ENCODE measurements at regions not wholly inside any gene's neighbourhood (a gene's known extent, or its start where the extent isn't known, plus 50 kb on each side); places are given as distances from the start of the nearest gene placed in this dataset.

DNA sequence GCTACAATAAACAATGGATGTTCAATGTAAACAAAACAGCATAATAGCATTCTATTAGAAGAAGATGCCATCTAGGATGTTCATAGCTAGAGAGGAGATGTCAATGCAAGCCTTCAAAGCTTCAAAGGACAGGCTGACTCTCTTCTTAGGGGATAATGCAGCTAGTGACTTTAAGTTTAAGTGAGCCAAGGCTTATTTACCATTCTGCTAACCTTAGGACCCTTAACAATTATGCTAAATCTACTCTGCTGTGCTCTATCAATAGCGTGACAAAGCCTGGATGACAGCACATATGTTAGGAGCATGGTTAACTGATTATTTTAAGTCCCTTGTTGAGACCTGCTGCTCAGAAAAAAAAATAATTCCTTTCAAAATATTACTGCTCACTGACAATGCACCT, 106.0 kb upstream of the SSTR1 start:
- no peak for FAIRE-seq

DNA sequence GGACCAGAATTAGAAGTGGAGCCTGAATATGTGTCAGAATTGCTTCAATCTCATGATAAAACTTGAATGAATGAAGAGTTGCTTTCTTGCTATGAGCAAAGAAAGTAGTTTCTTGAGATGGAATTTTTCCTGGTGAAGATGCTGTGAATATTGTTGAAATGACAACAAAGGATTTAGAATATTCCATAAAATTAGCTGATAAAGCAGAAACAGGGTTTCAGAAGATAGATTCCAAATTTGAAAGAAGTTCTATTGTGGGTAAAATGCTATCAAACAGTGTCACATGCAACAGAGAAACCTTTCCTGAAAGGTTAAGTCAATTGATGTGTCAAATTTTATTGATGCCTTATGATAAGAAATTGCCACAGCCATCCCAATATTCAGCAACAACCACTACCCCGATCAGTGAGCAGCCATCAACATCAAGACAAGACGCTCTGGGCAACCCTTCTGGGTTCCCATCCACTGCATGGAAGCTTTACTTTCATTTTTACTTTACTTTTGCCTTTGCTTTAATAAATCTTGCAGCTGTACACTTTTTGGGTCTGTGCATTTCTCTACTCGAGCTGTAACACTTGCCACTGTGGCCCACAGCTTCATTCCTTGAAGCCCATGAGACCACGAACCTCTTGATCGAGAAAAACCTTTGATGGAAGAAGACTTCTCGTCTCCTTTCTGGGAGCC, 104.0 kb upstream of the SSTR1 start:
- FAIRE-seq: no peak

More for the DNA sequence above, 106.0 kb upstream of the SSTR1 start:
- DNase-seq (ENCODE audit: insufficient read length, low spot score): no peak

DNA sequence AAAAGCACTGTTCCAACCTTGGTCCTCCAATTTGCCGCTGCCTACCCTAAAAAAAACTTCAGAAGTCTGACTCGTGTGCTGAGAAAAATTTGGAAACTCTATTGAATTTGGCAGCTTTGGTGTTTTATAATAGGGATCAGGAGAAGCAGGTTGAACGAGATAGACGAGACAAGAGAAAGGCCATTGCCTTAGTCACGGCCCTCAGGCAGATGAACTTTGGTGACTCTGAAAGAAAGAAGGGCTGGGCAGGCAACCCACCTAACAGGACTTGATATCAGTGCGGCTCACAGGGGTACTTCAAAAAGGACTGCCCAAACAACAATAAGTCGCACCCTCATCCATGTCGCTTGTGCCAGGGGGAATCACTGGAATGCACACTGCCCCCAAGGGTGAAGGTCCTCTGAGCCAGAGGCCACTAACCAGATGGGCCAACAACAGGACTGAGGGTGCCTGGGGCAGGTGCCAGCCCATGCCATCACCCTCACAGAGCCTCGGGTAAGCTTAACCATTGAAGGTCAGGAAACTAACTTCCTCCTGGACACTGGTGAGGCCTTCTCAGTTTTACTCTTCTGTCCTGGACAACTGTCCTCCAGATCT, 102.5 kb upstream of the SSTR1 start:
- no peak for FAIRE-seq
- no peak for DNase-seq (ENCODE audit: insufficient read length, low spot score)

More for the DNA sequence above, 104.0 kb upstream of the SSTR1 start:
- DNase-seq (ENCODE audit: insufficient read length, low spot score): no peak

DNA sequence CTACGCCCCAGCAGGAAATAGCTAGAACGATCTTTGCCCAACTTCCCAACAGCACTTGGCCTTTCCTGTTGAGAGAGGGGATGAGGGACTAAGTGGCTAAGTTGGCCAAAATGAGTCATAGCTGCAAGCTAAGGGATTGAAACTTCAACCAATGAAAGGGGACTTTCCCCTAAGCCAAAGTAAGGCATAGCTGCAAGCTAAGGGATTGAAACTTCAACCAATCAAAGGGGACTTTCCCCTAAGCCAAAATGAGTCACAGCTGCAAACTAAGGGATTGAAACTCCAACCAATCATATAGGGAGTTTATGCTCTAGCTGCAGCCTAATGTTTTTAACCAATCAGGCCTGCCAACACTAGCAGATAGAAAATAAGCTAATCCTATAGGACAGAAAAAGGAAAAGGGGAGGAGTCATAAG, 100.5 kb upstream of the SSTR1 start:
- DNase-seq (ENCODE audit: insufficient read length, low spot score): no peak
- FAIRE-seq: no peak

DNA sequence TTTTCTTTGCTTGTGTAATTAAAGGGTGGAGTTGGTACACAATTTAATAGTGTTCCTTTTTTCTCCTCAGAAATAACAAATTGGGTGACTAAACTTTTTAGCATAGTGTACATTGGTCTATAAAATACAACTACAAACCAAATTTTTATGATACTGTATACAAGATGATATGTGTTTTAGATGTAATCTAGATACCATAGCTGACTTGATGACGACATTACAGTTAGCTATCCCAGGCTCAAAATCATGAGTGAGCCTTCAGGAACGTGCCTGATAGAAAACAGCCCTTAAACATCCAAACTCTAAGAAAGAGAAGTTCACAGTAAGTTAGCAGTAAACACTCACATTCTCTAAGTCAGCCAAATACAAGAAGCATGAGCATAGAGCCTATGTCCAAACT, 99.0 kb upstream of the SSTR1 start:
- DNase-seq (ENCODE audit: insufficient read length, low spot score) (peak; percentile 32), FAIRE-seq (no peak)

DNA sequence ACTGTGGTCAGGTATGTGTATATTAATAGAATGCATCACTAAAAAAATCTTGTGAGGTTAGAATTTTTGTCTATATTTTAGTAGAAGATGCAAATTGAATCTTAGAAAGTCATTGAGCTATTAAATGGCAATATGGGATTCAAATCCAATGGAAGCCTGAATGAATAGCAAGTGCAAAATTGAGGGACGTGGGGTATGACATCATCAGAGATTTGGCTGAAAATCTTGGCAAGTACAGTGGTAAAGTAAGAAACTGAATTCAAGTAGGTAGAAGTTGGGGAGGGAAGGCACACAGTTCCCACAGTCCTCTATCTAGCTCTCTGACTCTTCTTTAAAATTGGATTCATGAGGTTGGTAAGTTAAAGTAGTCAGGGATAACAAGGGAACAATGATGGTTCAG, 97.4 kb upstream of the SSTR1 start:
- no peak for FAIRE-seq
- no peak for DNase-seq (ENCODE audit: insufficient read length, low spot score)

DNA sequence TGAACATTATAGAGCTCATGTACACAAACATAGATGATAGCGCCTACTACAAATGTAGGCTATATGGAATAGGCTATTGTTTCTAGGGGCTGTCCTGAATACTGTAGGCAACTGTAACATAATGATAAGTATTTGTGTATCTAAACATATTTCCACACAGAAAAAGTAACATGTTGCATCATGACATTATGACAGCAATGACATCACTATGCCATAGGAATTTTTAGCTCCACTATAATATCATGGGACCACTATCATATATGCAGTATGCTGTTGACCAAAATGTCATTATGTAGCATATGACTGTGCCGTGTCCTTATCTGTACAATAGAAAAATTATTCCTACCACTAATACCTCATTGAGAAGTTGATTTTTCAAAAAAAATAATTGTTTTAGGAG, 96.7 kb upstream of the SSTR1 start:
- FAIRE-seq (no peak), DNase-seq (ENCODE audit: insufficient read length, low spot score) (no peak)

DNA sequence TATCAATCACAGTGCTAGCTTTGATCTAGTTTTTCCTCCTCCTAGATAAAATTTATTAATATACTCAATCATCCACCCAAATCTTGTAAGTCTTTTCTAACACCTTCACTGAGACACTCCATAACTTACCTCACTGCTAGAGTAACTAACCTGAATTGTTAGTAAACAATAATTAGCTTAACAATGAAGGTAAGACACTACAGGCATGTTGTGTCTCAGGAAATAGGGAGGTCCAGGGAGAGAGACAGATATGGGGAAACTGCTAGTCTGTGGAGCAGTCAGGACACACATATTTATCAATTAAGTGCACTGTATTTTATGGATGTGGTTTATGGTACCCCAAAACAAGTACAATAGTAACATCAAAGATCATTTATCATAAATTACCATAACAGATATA, 94.2 kb upstream of the SSTR1 start:
- FAIRE-seq (no peak), DNase-seq (ENCODE audit: insufficient read length, low spot score) (no peak)

DNA sequence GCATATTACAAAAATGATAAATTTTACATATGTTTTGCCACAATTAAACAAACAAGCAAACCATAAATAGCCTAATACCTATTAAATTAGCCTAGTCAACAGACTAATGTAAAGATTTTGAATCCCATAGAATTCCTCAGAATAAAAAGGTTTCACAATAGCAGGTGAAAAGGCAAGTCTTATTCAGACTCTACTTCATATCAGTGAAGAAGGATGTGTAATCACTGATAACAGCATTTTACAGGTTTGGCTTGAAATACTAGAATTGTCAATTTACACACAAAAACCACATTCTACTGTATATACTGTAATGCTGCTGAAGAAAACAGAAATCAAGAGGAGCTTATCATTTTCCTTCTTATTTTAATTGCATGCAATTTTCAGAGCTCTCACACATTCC, 90.8 kb upstream of the SSTR1 start:
- FAIRE-seq (no peak), DNase-seq (ENCODE audit: insufficient read length, low spot score) (no peak)

DNA sequence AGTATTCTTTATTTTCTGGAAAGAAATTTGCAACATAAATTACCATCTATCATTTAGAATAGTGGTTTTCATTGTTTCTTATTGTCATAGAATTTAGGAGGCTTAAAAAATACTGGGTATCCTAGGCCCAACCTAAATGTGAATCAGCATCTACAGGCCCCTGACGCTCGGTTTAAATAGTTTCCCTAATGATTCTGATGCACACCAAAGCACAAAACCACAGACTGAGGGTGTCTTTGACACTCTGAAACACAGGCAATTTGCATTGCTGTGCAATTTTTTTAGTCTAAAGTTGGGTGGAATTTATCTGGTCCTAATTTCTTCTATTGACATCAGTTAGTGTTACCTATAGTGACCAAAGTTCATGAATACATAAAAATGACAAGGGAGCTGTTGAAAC, 87.6 kb upstream of the SSTR1 start:
- no peak for DNase-seq (ENCODE audit: insufficient read length, low spot score)
- no peak for FAIRE-seq

DNA sequence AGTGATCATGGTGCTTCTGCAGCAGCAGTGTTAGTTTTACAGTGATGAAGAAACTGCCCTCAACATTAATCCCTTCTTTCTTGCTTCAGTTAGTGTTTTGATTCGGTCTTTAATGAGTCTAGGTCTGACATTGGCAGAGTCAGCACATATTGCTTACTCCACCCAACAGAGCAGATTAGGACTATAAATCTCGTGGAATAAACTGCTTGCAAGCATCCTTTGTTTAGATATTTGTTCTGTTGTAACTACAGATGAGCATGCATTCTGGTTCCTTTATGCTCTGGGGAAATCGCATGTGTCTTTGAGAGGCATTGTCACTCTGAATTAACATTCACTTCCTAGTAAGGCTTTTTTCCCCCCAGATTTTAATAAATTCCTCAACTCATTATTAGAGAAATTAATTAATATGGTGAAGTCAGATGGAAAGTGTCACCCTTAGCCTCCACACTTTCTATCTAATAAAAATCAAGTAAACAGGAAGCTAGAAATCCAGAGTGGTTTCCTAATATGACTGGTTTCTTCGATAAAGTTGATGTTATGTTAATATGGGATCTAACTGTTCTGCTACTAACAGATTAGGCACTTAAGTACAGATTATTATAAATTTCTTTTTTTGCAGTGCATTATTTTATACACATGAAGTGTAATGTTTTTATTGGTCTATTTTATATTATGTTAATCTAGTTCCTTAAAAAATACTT, 86.2 kb upstream of the SSTR1 start:
- no peak for FAIRE-seq
- DNase-seq (ENCODE audit: insufficient read length, low spot score): no peak

DNA sequence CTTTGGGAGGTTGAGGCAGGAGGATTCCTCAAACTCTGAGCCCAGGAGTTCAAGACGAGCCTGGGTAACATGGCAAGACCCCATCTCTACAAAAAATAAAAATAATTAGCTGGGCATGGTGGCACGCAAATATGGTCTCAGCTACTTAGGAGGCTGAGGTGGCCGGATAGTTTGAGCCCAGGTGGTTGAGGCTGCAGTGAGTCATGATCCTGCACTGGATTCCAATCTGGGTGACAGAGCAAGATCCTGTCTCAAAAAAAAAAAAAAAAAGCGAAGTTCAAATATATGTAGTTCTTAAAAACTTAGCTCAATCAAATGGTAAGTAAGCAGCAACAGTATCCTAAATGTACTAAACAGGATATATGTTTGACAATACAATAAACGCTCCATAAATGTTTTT, 85.5 kb upstream of the SSTR1 start:
- FAIRE-seq (no peak), DNase-seq (ENCODE audit: insufficient read length, low spot score) (no peak)

DNA sequence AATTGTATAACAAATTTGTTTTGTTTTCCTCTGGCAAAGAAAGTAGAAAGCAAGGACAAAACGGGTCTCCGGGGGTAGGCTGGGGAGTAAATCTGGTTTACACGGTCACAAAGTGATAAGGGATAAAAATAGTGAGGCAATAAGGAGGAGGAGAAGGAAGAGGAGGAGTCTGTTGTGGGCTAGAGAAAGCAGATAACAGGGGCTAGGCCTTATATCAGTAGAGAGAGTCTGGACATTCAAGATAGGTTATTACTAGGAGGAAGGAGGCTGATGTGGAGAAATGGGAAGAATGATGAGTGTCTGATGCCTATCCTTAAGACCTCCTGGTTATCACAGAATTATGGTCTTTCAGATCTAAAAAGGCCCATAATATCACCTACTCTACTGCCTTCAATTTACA, 83.2 kb upstream of the SSTR1 start:
- FAIRE-seq: no peak
- DNase-seq (ENCODE audit: insufficient read length, low spot score): no peak

DNA sequence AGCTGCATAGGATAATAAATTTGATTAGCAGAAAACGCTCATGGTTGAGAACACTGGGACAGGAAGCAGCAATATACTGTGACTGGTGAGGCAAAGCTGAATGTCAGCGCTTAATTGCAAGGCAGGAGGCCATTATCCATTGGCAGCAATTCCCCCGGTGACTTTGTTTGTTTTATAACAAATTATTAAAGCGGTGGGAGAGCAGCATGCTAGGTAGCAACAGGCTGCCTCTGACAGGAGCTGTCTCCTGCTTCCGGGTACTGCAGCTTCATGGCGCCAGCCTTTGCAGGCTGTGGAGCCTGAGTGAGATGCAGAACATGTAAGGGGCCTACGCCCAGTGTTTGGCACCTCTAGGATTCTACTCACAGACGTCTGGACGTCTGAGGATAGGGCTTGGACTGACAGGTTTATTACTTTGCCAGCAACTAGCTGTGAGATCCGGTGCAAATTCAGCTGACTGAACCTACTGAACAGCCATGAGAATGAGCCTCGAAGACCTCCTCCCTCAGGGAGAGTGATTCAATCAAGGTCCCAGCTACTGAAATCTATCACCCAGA, 82.1 kb upstream of the SSTR1 start:
- DNase-seq (ENCODE audit: insufficient read length, low spot score): no peak
- FAIRE-seq: no peak

DNA sequence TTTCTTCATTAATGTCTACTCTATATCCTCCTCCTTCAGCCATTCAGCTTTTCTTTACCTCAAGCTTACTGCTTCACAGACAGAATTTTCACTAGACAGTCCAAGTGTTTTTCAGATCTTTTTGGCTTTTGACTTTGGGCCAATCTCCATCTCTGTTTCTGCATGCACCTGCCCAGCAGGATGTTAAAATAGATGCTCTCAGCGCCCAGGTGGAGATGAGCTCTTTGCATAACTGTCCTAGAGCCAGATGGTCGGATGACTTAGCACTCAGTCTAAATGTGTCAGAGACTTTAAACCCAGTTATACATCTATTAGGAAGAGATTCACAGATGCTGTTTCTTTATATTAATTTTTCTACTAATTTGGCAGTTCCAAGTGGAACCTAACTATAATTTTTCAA, 80.3 kb upstream of the SSTR1 start:
- DNase-seq (ENCODE audit: insufficient read length, low spot score): no peak
- FAIRE-seq: no peak

DNA sequence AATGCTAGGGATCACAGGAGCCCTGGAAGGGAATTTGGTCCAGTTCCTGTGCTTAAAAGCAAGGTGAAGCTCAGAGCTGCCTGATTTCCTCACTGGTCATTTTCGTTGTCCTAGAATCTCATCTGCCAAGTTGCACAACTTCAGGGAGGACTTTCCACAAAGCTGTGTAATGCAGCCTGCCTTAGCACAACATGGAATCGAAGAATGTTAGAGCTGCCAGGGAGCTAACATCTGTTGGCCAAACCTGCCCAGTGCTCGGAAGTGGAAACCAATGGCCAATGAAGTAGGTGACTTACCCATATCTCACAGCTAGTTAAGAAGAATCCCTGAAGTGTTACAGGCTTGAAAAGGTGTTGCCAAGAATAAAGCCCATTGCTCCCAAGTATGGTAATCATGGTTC, 79.9 kb upstream of the SSTR1 start:
- FAIRE-seq (no peak), DNase-seq (ENCODE audit: insufficient read length, low spot score) (no peak)

DNA sequence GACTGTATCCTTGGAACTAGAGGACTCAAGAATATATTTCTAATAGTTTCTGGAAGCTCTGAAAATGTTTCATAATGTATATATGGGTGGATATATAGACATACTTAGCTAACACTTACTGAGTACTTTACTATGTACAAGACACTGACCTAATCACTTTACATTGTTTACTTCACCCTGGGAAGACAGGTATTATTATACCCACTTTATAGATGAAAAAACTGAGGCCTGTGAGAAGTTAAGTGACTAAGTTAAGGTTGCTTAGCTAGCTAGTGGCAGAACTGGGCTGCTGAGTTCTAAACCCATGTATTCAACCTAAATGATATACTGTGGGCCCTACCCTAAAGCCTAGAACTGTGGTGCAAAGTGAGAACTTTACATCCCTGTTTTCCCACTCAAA, 79.1 kb upstream of the SSTR1 start:
- no peak for FAIRE-seq
- no peak for DNase-seq (ENCODE audit: insufficient read length, low spot score)

DNA sequence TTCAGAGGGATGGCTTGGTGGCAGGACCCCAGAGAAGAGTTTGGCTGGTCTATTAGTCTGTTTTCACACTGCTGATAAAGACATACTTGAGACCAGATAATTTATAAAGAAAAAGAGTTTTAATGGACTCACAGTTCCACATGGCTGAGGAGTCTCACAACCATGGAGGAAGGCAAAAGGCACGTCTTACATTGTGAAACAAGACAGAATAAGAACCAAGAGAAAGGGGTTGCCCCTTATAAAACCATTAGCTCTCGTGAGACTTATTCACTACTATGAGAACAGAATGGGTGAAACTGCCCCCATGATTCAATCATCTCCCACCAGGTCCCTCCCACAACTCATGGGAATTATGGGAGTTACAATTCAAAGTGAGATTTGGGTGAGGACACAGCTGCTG, 78.5 kb upstream of the SSTR1 start:
- DNase-seq (ENCODE audit: insufficient read length, low spot score): no peak
- no peak for FAIRE-seq

DNA sequence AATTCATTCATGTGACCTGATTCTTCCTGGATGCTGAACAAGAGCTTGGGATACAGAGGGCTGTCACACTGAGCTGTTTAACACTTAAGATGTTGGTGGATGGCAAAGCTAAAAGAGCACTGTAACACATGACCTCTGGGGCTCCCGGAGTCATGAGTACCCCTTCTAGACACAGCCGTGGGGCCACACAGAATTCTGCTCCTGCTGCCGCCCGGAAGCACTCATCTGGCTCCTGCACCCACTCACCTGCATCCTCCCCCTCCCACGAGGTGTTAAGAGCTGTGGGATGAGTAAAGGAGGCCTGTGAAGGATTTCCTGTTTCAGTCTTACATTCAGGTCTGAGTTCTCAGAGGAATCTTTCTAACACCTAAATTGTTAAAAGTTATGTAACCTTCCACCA, 78.0 kb upstream of the SSTR1 start:
- FAIRE-seq (no peak), DNase-seq (ENCODE audit: insufficient read length, low spot score) (no peak)

DNA sequence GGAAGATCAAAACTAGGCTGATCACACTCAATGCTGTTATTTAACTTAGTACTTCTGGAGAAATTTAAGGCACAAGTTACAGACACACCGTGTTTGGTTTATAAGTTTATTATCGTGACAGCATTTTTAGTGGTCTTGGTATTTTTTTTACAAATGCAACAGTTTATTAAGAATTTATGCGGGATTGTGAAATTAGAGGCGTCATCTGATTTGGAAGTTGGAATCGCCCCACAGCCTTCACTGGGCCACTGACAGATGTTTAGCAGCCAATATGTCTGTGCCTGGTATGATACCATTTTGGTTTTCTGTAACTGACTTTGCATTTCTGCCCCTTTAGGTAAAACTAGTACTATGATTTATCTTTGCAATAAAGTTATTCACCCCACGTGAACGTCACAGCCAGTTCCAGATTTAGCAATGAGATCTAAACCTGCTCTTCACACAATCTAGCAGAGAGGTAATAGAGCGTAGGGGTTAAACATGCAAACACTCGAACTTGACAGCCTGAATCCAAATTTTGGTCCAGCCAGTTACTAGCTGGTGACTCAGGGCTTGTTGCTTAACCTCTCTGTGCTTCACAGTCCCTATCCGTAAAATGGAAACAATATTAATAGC, 73.2 kb upstream of the SSTR1 start:
- DNase-seq (ENCODE audit: insufficient read length, low spot score) (no peak), FAIRE-seq (no peak)

DNA sequence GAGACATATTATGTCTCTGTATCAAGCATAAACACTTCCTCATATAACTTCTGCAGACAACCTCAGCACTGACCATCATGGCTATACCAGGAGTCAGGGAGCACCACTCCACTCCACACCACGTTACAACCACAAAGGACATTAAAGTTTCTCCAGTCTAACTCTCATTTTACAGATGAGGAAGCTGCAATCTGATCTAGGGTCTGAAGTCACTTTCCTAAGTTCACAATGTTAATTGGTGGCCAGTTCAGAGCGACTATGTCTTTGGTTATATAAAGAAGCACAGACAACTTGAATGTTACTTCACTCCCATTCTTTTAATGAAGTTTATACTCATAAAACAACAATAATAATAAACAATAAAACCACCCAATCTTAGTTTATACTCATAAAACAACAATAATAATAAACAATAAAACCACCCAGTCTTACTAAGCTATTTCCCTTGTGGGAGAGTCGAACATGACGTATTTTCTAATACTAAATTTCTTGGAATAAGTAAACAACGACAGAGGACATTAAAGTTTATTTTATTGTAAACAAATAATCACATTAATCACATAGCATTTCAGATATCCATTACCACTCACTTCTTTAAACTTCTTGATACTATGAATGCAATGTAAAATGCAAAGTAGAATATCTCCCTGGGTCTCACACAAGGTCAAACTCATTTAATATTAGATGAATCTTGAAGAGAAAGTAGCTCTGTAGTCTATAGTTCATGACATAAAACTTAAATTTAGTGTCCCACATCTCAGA, 72.4 kb upstream of the SSTR1 start:
- DNase-seq (ENCODE audit: insufficient read length, low spot score) (no peak), FAIRE-seq (no peak)

Measured in HTR-8/SVneo (cell line).